ENCODE measurements at regions not wholly inside any gene's neighbourhood (a gene's known extent, or its start where the extent isn't known, plus 50 kb on each side); places are given as distances from the start of the nearest gene placed in this dataset.
"Not testable (repeated sequence)": the region's sequence is repeated elsewhere in the genome, so short reads cannot be mapped to it uniquely, and the experiment has no call there.

DNA sequence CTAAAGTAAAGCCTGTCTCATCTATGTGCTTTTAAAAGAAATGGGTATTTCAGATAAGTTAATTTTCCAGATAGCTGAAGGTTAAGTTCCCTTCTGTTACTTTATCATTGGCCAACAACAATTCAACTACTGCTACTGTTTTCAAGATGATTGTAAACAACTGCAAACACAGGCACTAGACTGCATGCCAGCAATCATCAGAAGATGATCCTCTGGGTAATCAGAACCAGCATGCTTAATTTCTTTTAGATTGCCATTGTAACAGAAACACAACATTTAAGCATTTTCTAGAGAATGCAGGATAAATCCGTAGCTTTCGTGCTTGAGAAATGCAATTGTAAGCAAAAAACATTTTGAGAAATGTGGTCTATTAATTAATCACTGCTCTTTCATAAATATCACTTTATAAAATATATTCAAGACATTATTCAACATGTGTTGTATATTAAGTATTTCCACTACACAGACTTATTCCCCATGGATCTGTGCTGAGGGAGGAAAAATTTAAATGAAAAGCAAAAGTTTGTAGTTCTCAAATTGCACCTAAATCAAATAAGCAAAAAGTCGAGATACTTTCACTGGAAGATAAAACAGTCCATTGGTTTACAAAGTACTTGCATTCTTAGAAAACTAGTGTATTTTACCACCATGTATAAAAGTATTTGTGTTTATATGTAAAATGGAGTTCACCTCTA is 133.7 kb downstream of the ATL2 start:
- H3K9me3 Mint-ChIP-seq = no peaks in the 10 kb centered on the region

GRCh38 chr2:38239452-38239851 is 137.6 kb downstream of the ATL2 start:
- Mint-ChIP-seq H3K27me3 (ENCODE audit: low read depth) (peaks cover 4% of the 10 kb centered on the region), H3K4me1 (peaks cover 35% of the 10 kb centered on the region), H3K27ac (peak overlapping the region in 1 of 3 experiments; percentile 33), H3K9me3 (peaks cover under 1% of the 10 kb centered on the region), H3K4me3 (no peak overlapping the region), H3K36me3 (ENCODE audit: low read depth) (no peaks in the 10 kb centered on the region)
- TF ChIP-seq, protein P1, sequence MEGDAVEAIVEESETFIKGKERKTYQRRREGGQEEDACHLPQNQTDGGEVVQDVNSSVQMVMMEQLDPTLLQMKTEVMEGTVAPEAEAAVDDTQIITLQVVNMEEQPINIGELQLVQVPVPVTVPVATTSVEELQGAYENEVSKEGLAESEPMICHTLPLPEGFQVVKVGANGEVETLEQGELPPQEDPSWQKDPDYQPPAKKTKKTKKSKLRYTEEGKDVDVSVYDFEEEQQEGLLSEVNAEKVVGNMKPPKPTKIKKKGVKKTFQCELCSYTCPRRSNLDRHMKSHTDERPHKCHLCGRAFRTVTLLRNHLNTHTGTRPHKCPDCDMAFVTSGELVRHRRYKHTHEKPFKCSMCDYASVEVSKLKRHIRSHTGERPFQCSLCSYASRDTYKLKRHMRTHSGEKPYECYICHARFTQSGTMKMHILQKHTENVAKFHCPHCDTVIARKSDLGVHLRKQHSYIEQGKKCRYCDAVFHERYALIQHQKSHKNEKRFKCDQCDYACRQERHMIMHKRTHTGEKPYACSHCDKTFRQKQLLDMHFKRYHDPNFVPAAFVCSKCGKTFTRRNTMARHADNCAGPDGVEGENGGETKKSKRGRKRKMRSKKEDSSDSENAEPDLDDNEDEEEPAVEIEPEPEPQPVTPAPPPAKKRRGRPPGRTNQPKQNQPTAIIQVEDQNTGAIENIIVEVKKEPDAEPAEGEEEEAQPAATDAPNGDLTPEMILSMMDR (IDR thresholded peaks at IDR 0.05; ENCODE audit: unreplicated experiment in 3 of 3) = no peak

More for the DNA sequence above, 133.7 kb downstream of the ATL2 start:
- Mint-ChIP-seq H3K36me3 (ENCODE audit: low read depth) (no peaks in the 10 kb centered on the region), H3K4me3 (peak overlapping the region in 1 of 3 experiments; percentile 50), H3K4me1 (peaks cover 59% of the 10 kb centered on the region), H3K27ac (peak overlapping the region; percentile 84 to 96 (median 95)), H3K27me3 (ENCODE audit: low read depth) (peaks cover 4% of the 10 kb centered on the region)
- TF ChIP-seq, protein P1 (IDR thresholded peaks at IDR 0.05; ENCODE audit: unreplicated experiment in 3 of 3) = no peak

DNA sequence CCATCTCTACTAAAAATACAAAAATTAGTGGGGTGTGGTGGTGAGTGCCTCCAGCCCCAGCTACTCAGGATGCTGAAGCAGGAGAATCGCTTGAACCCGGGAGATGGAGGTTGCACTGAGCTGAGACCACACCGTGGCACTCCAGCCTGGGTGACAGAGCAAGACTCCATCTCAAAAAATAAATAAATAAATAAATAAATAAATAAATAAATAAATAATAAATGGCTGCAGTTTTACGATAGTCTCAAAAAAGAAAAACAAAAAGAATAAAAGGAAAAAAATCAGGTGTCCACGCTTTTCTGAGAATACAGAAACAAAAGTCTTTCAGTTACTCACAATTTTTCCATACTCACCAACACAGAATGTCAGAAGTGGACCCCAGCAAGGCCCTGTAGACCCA is 138.4 kb downstream of the ATL2 start:
- peaks cover 32% of the 10 kb centered on the region for H3K4me1 Mint-ChIP-seq
- not testable (repeated sequence) for H3K27ac Mint-ChIP-seq; H3K9me3 Mint-ChIP-seq; H3K4me3 Mint-ChIP-seq; H3K27me3 Mint-ChIP-seq (ENCODE audit: low read depth); H3K36me3 Mint-ChIP-seq (ENCODE audit: low read depth)

GRCh38 chr2:38237311-38237710 is 139.8 kb downstream of the ATL2 start:
- H3K9me3 Mint-ChIP-seq = peaks cover 2% of the 10 kb centered on the region
- no peak overlapping the region for H3K27ac Mint-ChIP-seq
- peaks cover 4% of the 10 kb centered on the region for H3K27me3 Mint-ChIP-seq (ENCODE audit: low read depth)
- no peak overlapping the region for H3K4me3 Mint-ChIP-seq
- no peaks in the 10 kb centered on the region for H3K36me3 Mint-ChIP-seq (ENCODE audit: low read depth)
- TF ChIP-seq, protein P1 (IDR thresholded peaks at IDR 0.05; ENCODE audit: unreplicated experiment in 3 of 3) = no peak
- peaks cover 26% of the 10 kb centered on the region for H3K4me1 Mint-ChIP-seq

- Mint-ChIP-seq H3K4me3 (no peak overlapping the region), H3K27ac (peak overlapping the region in 1 of 3 experiments; percentile 29), H3K27me3 (ENCODE audit: low read depth) (no peaks in the 10 kb centered on the region), H3K4me1 (peaks cover 8% of the 10 kb centered on the region), H3K9me3 (peaks cover 2% of the 10 kb centered on the region), H3K36me3 (ENCODE audit: low read depth) (no peaks in the 10 kb centered on the region)
- TF ChIP-seq, protein P1 (IDR thresholded peaks at IDR 0.05; ENCODE audit: unreplicated experiment in 3 of 3) = no peak
Observed at GRCh38 chr2:38233231-38233983, 143.7 kb downstream of the ATL2 start.

GRCh38 chr2:38232454-38232853 is 144.6 kb downstream of the ATL2 start:
- peak overlapping the region in 1 of 3 experiments; percentile 29 for H3K27ac Mint-ChIP-seq

More at GRCh38 chr2:38232454-38232853, 144.6 kb downstream of the ATL2 start:
- H3K4me1 Mint-ChIP-seq = peaks cover 8% of the 10 kb centered on the region
- H3K4me3 Mint-ChIP-seq = no peak overlapping the region
- H3K9me3 Mint-ChIP-seq = peaks cover 2% of the 10 kb centered on the region
- TF ChIP-seq, protein P1 (IDR thresholded peaks at IDR 0.05; ENCODE audit: unreplicated experiment in 3 of 3) = no peak
- no peaks in the 10 kb centered on the region for H3K36me3 Mint-ChIP-seq (ENCODE audit: low read depth)
- H3K27me3 Mint-ChIP-seq (ENCODE audit: low read depth) = no peaks in the 10 kb centered on the region
